Gastrocnemius medialis (tissue), 4 donors: ENCODE measurements at regions not wholly inside any gene's neighbourhood (a gene's known extent, or its start where the extent isn't known, plus 50 kb on each side); places are given as distances from the start of the nearest gene placed in this dataset.

Experiments
- POLR2A ChIP-seq, 2 donors: fragments of 450-650 bp; IDR thresholded peaks; one replicate each; pipeline ENCODE4 v1.6.1; 2017; ENCODE audit warnings: antibody characterized with exemption in 2 of 2, mild to moderate bottlenecking in 2 of 2, moderate library complexity in 2 of 2
- TF ChIP-seq, protein P1 (sequence below), 5 experiments: fragments of 450-650 bp in 3 of 5; fragments of 200-600 bp in 2 of 5; sonication (generic) in 2 of 5; IDR thresholded peaks in 4 of 5; conservative IDR thresholded peaks in 1 of 5; 1 replicate in 4 of 5; 2 replicates in 1 of 5; pipeline ENCODE4 v1.5.1; 2016 to 2019; ENCODE audit warnings: antibody characterized with exemption in 5 of 5, mild to moderate bottlenecking in 3 of 5, moderate library complexity in 3 of 5

DNA sequence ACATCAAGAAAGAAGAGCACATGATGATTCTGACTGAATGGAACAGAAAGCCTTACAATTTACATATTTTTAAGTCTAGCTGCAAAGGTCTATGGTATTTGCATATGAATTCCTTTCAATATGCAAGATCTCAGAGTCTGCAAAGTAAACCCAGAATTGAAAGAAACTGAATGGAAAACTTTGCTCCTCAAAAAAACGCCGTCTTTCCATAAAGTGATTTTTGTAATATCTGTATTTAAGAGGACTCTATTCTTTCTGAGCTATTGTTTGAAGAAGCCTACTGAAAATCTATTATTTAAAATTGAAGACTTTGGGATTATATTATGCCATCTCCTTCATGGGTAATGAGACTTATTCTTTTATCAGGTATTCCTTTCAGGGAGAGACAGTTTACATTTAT, 1894.4 kb downstream of the STIM2 start:
- TF ChIP-seq, protein P1, sequence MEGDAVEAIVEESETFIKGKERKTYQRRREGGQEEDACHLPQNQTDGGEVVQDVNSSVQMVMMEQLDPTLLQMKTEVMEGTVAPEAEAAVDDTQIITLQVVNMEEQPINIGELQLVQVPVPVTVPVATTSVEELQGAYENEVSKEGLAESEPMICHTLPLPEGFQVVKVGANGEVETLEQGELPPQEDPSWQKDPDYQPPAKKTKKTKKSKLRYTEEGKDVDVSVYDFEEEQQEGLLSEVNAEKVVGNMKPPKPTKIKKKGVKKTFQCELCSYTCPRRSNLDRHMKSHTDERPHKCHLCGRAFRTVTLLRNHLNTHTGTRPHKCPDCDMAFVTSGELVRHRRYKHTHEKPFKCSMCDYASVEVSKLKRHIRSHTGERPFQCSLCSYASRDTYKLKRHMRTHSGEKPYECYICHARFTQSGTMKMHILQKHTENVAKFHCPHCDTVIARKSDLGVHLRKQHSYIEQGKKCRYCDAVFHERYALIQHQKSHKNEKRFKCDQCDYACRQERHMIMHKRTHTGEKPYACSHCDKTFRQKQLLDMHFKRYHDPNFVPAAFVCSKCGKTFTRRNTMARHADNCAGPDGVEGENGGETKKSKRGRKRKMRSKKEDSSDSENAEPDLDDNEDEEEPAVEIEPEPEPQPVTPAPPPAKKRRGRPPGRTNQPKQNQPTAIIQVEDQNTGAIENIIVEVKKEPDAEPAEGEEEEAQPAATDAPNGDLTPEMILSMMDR (IDR thresholded peaks at IDR 0.05 in 4 of 5, conservative IDR thresholded peaks at IDR 0.05 in 1 of 5): no peak
- no peak for TF ChIP-seq POLR2A (IDR thresholded peaks at IDR 0.05)
